ENCODE measurements at regions not wholly inside any gene's neighbourhood (a gene's known extent, or its start where the extent isn't known, plus 50 kb on each side); places are given as distances from the start of the nearest gene placed in this dataset.
A peak's percentile ranks its signal among the peaks of the same experiment; 100 is the strongest.
"Not testable (repeated sequence)": the region's sequence is repeated elsewhere in the genome, so short reads cannot be mapped to it uniquely, and the experiment has no call there.

DNA sequence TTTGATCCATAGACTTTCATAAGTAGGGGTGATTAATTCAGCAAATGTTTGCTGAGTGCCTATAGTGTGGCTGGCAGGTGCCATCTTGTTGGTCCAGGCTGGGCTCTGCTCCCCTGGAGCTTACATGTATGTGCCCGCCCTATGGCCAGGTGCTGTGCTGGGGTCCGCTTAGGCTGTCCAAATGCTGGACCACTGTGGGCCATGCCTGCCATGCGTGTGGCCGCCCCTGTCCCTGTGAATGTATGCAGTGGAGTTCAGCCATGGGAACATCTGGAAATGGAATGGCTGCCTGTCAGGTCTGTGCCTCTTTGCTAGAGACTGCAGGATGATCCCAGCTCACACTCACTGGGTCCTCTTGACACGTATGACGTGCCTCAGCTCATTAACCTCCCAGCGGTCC is 594.6 kb downstream of the TBC1D22A start:
- no peak for DNase-seq

DNA sequence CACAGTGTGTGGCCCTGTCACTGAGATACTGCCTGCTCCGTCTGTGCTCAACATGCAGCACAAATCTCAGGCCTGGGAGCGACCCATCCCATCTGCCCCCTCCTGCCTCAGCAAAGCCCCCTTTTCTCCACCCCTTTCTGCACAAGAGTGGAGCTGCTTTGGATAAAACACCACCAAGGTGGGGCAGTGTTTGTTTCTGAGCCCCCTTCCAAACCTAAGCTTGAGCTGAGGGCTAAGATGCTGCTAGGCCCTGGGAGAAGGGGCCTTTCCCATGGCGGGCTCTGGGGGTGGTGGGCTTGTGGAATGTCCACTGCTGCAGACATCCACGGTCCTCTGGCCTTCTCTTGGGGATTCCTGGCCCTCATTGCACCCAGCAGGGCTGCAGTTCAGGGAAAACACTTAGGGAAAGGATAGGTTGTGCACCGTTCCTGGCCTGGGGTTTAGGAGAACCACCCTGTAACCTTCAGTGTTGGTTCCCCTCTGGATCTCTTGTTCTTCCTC is 594.1 kb downstream of the TBC1D22A start:
- DNase-seq, result no peak

DNA sequence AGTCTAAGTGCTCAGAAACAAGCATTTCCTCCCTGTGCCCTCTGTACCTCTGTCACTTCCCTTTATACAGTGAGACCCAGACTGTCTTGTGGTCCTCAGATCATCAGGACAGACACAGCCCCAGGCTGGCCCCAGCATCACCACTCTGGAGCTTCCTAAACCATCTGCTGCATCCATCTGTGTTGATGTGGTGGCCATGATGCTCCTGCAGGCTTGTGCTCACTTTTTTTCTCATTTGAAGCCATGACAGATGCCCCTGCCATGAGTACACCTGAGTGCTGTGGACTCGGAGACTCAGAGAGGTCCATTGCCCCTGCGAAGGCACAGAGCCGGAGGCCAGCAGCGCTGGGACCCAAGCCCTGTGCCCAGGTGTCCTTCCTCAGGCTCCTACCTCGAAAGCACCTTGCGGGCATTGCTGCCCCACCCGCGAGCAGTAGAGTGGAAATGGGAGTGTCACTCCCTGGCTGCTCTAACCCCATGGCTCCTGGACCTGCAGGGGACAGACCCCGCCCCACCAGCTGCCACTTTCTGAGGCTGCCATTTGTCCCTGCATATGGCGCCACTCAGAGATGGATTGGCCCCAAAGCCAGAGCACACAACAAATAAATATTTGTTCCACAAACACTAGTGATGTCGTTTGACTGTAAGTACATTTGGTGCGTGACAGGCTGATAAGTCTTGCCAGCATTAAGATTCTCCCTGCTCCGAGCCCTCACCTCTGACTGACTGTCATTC is 593.5 kb downstream of the TBC1D22A start:
- DNase-seq, result no peak

DNA sequence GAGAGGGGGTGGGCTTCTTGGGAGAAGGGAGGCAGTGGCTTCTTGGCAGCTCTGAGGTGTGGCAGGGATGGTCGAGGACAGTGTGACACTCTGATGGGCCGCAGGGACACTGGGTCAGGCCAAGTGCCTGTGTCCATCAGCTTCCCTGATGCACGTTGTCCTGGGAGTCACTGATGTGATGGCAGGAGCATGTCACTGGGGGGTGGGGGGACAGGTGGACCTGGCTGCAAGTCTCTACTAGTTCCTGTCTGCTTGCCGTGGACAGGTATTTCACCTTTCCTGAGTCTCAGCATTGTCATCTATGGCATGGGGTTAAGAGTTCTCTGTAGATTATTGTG is 592.9 kb downstream of the TBC1D22A start:
- no peak for DNase-seq

DNA sequence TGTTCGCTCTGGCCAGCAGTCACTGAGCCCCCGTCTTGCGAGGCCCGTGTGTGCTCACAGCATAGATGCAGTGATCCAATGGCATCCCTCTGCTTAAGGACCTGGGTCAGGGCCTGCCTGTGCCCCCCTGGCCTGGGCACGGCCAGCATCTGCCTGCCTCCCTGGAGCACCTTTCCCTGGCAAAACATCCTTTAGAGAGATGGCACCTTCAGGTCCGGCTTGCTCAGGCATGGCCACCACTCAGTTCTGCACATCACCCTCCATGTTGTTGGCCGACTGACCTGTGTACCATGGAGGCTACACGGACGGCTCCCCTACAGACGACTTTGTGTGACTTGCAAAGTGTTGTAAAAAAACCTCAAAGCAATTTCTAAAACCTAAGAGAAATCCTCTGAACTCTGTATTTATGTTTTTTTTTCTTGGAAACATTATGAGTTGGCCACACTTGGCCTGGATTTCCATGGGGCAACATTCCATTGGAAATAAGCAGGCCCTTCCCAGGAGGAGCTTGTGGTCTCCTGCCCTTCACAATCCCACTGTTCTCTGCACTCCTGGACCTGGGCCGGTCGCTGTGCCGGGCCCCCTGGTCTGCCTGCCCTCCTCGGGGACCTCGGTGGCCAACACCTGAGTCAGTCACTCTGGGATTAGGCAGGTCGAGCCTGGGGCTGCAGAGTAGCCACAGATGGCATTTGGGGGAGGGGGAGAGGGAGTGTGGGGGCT is 592.4 kb downstream of the TBC1D22A start:
- no peak for DNase-seq

DNA sequence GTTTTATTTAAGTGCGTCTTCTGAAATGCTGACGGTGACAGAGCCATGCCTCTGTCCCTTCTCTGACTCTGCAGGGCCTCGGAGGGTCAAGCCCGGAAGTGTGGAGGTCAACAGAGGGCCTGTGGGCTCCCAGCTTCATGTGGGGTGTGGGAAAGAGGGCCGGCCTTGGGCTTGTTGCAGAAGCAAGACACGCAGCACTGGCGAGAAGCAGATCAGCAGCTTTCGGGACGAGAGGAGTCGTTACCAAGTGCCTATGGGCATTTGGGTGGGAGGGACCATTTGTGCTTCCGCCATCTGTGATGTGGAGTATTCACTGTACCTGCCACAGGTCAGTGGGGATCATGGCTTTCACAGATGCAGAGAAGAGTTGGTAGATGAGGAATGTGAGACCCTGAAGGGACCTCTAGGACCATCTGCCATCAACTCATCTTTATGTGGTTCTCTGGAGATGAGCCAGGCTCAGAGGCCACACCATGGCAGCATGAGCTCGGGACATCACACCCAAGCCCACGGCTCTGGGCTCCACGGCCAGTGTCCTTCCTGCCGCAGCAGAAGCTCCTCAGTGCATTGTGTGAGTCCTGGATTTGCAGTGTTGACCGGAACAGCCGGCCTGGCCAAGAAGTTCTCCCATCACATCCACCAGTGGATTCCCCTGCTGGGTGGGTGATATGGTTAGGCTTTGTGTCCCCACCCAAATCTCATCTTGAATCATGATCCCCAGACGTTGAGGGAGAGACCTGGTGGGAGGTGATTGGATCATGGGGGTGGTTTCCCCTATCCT is 590.7 kb downstream of the TBC1D22A start:
- DNase-seq, result no peak

DNA sequence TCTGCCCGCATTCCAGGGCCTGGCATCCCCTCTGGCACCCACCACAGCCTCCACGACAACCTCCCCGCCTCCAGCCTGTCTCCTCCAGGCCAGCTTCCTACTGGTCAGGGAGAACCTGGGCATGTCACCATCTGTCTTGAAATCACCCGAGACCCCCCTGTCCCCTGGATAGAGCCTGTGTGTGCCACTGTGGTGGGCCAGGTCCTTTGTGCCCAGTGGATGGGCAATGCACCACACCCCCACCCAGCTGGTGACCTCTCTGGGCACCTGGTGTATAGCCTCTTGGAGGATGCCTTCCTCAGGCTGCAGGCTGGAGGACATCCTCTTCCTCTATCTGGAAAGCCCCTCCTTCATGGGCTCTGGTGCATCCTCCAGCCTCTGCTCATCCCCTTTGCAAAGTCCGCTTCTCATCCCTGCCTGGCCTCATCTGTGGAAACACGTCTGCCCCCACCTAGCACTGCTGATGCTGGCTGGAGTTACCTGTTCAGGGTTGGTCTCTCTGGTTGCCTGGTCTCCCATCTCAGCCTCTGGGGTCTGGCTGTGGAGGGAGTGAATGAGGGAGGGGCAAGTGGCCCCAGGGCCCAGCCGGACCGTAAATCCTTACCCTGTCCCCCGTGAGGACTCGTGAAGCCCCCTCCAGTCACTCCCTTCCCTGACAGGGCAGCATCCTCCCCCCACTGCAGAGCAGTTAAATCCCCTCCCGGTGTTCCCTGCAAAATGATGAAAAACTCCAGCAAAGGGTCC is 589.6 kb downstream of the TBC1D22A start:
- no peak for DNase-seq

DNA sequence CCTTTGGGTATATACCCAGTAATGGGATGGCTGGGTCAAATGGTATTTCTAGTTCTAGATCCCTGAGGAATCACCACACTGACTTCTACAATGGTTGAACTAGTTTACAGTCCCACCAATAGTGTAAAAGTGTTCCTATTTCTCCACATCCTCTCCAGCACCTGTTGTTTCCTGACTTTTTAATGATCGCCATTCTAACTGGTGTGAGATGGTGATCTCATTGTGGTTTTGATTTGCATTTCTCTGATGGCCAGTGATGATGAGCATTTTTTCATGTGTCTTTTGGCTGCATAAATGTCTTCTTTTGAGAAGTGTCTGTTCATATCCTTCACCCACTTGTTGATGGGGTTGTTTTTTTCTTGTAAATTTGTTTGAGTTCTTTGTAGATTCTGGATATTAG is 583.8 kb downstream of the TBC1D22A start:
- DNase-seq, result not testable (repeated sequence)

DNA sequence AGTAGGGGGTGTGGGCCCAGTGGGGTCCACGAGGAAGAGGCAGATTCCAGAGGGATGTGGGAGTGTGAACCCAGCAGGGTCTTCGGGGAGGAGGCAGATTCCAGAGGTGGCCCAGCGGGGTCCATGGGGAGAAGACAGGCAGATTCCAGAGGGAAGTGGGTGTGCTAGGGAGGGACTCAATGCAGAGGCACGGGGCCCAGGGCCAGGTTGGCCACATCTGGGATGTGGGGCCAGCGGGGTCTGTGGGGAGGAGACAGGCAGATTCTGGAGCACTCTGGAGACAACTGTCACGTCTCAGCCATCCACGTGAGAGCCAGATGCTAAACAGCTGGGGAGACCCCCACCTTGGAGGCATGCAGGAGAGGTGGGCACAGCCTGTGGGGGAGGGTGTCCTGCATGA is 582.6 kb downstream of the TBC1D22A start:
- DNase-seq, result no peak

DNA sequence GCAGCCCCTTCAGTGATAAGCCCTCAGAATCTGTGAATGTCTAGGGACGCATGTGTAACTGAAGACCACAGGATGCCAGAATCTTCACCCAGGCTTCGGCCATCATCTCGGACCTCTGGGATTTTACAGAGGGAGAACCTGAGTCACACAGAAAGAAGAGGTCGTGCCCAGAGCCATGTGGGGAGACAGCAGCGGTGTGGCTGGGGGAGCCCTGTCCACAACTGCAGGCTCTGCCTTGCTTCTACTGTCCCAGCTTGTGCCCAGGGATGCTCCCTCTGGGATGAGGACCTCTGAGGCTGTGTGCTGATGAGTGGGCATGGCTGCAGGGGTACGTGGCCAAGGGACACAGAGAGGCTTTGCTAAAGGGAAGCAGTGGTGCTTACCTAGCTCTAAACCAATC is 582.0 kb downstream of the TBC1D22A start:
- DNase-seq, result no peak

DNA sequence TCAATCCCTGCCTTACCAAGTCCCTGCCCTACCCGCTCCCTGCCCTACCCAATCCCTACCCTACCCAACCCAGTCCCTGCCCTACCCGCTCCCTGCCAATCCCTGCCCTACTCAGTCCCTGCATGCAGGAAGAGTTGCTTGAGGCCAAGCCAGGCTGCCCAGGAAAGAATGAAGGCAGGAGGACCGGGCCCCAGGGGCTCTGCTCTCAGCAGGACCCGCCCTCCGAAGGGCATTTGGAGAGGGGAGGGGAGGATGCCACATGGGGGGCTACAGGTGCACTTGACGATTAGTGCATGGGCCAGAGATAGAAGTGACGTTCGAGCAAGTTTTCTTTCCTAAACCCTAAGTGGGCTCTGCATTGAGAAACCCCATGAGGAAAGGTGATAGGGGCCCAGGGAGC is 581.2 kb downstream of the TBC1D22A start:
- DNase-seq, result no peak

DNA sequence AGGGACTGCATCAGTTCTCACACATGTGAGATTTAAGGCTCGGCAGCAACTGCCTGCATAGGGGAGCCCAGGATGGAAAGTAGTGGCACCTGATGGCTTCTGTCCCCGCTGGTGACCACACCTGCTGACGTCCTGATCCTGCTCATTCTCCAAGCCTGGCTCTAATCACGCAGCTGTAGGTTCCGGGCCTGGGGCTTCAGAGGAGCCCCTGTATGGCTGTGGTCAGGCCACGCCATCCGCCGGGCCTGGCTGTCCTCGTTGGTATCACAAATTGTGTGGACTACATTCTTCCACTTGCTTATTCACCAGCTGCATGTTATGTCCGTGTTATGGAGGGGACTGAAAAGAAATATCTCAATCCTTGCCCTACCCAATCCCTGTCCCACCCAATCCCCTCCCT is 580.0 kb downstream of the TBC1D22A start:
- DNase-seq, result no peak

DNA sequence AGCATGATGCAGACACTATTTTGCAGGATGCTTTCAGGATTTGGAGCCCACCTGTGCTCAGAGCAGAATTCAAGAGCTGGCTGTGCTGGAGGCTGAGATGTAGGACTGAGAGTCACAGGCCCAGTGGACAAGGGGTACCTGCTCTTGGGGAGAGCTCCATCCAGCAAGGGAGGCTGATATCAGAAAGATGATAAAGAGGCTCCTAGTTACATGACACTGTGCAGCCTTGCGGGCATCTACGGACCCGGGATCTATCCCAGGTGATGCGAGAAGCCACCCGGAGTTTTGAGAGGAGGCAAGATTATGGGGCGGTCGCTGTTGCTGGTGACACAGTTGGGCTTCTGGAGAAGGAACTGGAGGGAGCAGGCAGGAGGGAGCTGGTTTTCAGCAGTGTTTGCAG is 579.0 kb downstream of the TBC1D22A start:
- no peak for DNase-seq

DNA sequence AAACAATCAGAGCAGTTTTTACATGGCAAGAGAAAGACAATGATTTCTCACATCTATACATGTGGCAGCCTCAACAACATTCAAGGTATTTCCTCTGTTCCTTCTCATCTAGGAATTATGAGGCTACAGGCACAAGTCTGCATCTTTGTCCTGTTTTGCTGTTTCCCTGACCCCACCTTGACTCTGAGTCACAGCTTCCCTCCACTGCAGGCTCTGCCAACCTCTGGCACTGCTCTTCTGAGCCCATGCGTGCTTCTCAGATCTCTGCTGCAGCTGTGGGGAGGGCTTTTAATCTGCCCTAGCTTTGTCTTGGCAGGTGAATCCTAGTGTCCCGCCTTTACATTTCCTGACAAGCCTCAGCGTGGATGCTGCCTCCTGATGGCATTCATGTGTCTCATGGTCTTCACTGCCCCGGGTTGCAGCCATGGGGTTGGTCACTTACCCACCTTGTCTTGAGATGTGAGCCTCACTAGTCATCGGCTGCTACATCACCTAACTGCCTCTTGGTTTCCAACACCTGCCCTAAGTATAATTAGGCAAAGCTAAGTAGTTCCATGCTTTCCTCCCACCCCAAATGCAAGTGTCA is 578.5 kb downstream of the TBC1D22A start:
- DNase-seq, result no peak

DNA sequence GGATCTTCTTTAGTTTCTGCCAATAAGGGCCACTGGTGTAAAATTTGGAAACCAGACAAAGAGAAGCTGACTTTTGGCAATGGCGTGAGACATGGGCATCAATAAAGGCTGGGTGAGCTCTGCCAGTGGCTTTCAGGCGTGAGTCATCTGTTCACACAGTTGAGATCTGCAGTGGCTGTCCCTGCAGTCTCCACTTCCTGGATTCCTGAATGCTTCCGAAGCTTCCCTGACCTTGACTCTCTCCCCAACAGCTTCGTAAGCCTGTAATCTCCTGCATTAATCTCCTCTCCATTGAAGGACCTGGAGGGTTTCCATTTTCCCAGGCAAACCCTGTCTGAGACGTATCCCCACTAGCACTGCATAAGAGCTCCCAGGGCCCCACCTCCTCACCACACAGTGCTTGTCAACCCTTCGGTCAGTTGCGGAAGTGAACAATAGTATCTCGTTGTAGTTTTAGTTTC is 574.7 kb downstream of the TBC1D22A start:
- peak in 1 of 2 donors; percentile 0 for DNase-seq

DNA sequence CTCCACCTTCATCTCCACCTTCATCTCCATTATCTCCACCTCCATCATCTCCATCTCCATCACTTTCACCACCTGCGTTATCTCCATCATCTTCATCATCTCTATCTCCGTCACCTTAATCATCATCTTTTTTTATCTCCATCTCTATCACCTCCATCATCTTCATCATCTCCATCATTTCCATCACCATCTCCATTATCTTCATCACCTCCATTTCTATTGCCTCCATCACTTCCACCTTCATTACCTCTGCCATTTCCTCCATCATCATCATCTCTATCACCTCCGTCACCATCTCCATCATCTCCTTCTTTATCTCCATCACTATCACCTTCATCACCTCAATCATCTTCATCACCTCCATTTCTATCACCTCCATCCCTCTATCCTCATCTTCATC is 573.5 kb downstream of the TBC1D22A start:
- no peak for DNase-seq

DNA sequence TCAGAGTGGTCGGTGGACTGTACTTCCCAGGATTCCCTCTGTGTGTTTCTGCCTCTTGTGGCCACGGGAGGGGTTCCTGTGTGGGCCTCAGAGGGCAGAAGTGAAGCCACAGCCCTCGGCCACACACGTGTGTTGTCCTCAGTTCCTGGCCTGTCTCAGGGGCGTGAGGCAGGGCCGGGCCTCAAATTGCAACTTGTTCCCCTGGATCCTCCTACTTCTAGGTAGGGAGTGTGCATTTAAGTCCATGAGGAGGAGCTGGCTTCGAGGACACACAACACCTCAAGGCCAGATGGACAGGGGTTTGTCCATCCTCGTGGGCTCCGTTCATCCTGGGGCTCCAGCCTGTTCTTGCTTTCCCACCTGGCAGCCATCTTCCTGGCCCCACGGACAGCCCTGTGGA is 573.0 kb downstream of the TBC1D22A start:
- no peak for DNase-seq

DNA sequence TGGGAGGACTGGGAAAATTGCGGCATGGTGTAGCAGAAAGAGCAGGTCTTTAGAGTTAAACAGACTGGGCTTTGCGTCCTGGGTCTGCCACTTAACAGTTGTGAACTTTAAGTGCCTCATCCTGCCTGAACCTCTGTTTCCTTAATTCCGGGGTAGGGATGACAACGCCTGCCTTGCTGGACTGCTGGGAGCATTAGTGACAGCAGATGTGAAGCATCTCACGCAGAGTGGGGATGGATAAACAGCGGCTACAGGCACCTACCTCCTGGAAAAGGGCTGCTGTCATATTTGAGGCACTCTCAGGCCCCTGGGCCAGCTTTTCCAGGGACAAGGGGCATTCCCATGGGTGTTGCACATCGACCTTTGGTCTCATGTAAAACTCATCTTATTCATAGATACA is 572.2 kb downstream of the TBC1D22A start:
- no peak for DNase-seq

DNA sequence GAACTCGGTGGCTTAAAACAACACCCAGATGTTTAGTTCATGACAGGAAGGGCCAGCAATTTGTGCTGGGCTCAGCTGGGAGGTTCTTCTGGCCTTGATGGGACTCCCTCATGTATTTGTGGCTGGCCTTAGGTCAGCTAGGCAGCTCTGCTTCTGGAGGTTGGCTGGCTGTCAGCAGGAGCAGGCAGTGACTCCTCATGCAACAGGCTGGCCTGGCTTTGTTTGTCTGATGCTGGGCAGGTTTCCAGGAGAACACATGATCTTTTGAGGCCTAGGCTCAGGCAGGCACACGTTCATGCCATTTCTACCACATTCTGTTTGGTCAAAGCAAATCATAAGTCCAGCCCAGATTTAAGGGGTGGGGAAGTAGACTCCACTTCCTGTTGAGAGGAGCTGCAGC is 571.2 kb downstream of the TBC1D22A start:
- no peak for DNase-seq

DNA sequence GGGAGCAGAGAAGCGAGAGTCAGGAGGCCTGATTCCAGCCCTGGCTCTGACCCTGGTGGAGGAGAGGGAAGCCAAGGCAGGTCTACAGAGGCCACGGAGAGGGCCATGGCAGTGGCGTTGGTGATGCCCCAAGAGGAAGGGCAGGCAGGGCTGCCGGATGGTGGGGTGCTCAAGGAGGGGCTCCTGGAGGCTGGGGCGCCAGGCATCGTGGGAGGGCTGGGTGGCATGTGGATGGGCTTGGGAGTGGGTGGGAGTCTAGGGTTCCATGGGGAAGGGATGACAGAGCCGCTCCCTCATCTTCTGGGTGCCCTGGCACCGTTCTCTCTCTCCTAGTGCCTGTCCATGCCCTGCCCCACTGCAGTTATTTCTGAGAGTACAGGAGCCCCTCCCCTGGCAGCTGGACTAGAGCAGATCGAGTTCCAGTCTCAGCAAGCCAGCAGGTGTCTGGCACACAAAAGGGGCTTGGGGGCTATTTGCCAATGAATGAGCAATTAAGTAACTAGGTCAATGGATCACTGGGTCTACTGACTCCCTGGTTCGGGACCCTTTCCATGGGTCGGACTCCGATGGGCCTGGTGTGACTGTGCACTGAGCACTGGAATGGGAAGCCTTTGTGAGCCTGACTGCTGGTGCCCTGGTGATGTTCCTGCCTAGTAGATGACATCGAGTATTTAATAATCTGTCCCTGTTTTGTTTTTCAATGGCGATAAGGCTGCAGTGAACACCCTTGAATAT is 570.0 kb downstream of the TBC1D22A start:
- no peak for DNase-seq

DNA sequence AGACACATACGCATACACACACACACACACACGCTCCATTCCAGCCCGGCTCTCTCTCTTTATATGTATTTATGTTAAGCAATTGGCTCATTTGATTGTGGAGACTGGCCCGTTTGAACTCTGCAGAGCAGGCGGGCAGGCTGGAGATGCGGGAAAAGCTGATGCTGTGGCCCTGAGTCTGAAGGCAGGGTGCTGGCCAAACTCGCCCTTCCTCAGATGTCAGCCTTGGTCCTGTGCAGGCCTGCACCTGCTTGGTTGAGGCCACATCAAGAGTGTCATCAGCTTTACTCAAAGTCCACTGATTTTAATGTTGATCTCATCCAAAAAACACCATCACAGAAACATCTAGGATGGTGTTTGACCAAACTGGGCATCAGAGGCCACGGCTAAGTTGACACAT is 569.3 kb downstream of the TBC1D22A start:
- no peak for DNase-seq
